ENCODE measurements at regions not wholly inside any gene's neighbourhood (a gene's known extent, or its start where the extent isn't known, plus 50 kb on each side); places are given as distances from the start of the nearest gene placed in this dataset.

GRCh38 chrX:39841604-39842003, 256.2 kb downstream of the BCOR start:
- TF ChIP-seq EZH2 (IDR thresholded peaks at IDR 0.05; ENCODE audit: low read length) (no peak), CTCF (optimal IDR thresholded peaks at IDR 0.05 in 1 of 3, IDR thresholded peaks at IDR 0.05 in 1 of 3, conservative IDR thresholded peaks at IDR 0.05 in 1 of 3; ENCODE audit: extremely low read depth in 1 of 3, insufficient read depth in 2 of 3, low read length in 3 of 3) (no peak)

All from keratinocyte (primary cell).